HepG2 (cell line): ENCODE measurements at regions not wholly inside any gene's neighbourhood (a gene's known extent, or its start where the extent isn't known, plus 50 kb on each side); places are given as distances from the start of the nearest gene placed in this dataset.

Experiments used
- ATAC-seq: fragments of 200-7000 bp; cut with Tn5 transposase; 3 replicates; pipeline ENCODE4 v1.9.1; 2020; ENCODE audit warnings: mild to moderate bottlenecking, moderate library complexity
- BruUV-seq: library from RNA; stranded (reverse); fragments of 400-500 nt; replicated peaks from 2 replicates; lab custom pipeline; 2021; lab: Mats Ljungman, UMichigan
- CTCF ChIA-PET: fragments of 300-600 bp; formaldehyde crosslinking; extraction: SDS; loops from one replicate; lab custom pipeline; 2021; ENCODE audit warnings: low total read pairs, inconsistent platforms, low intra/inter-chr PET ratio; lab: Yijun Ruan, JAX
- POLR2A ChIA-PET: fragments of 350-600 bp; sonication (Branson Sonifier 250); formaldehyde crosslinking; loops from one replicate; lab custom pipeline; 2020; ENCODE audit warnings: antibody characterized with exemption, inconsistent platforms; lab: Yijun Ruan, JAX
- DNase-seq: peaks from one replicate; pipeline ENCODE4 v3.0.0-alpha.2; 2015; ENCODE audit warnings: low spot score
- FAIRE-seq: peaks from 3 replicates; lab custom pipeline; 2011; peaks lifted over from hg19 to GRCh38; lab: Jason Lieb, UNC
- H2AFZ ChIP-seq: one replicate; pipeline ENCODE4 v1.6.1; 2011; ENCODE audit warnings: low read length, inconsistent platforms
- H3K27ac ChIP-seq: fragments of 300-600 bp; 3 replicates; pipeline ENCODE4 v1.8.0; 2011; ENCODE audit warnings: mixed run types, mild to moderate bottlenecking, mixed read lengths, low read length, inconsistent platforms; ENCODE audit not compliant: insufficient read depth; ENCODE audit errors: extremely low read length
- H3K27me3 ChIP-seq, 2 experiments: fragments of 200-600 bp in 1 of 2; 2 replicates in 1 of 2; 3 replicates in 1 of 2; pipeline versions ENCODE4 v1.6.0 to v1.8.0; 2011; ENCODE audit warnings: low read length in 2 of 2, mild to moderate bottlenecking in 2 of 2, moderate library complexity in 2 of 2, inconsistent platforms in 1 of 2; ENCODE audit not compliant: insufficient read depth in 2 of 2, control insufficient read depth in 1 of 2
- H3K36me3 ChIP-seq, 2 experiments: fragments of 200-600 bp in 1 of 2; replicated peaks in 1 of 2; 2 replicates in 1 of 2; 3 replicates in 1 of 2; pipeline versions ENCODE4 v1.5.1 to v1.8.0; 2011; ENCODE audit warnings: low read length in 2 of 2, inconsistent platforms in 1 of 2; ENCODE audit not compliant: insufficient read depth in 2 of 2, control insufficient read depth in 1 of 2
- H3K4me1 ChIP-seq: 2 replicates; pipeline ENCODE4 v1.5.1; 2012; ENCODE audit warnings: low read length, inconsistent platforms; ENCODE audit not compliant: insufficient read depth
- H3K4me2 ChIP-seq: 2 replicates; pipeline ENCODE4 v1.6.0; 2011; ENCODE audit warnings: low read depth, low read length, inconsistent platforms
- H3K4me3 ChIP-seq, 3 experiments: fragments of 200-600 bp in 1 of 3; sonication (generic), shearing (Covaris generic) in 1 of 3; replicated peaks in 1 of 3; 2 replicates each; pipeline ENCODE4 v1.5.1; 2011 to 2016; ENCODE audit warnings: low read length in 3 of 3, inconsistent platforms in 2 of 3, low read depth in 2 of 3, mild to moderate bottlenecking in 2 of 3, control low read depth in 1 of 3, mixed read lengths in 1 of 3; ENCODE audit not compliant: insufficient read depth in 1 of 3
- H3K79me2 ChIP-seq: one replicate; pipeline ENCODE4 v1.6.1; 2011; ENCODE audit warnings: low read length, inconsistent platforms; ENCODE audit not compliant: insufficient read depth
- H3K9ac ChIP-seq: 2 replicates; pipeline ENCODE4 v1.6.0; 2011; ENCODE audit warnings: mild to moderate bottlenecking, low read depth, low read length, inconsistent platforms; ENCODE audit not compliant: insufficient read depth
- H3K9me3 ChIP-seq: 2 replicates; pipeline ENCODE4 v1.5.1; 2012; ENCODE audit warnings: mild to moderate bottlenecking, low read length
- H4K20me1 ChIP-seq: 2 replicates; pipeline ENCODE4 v1.6.0; 2011; ENCODE audit warnings: inconsistent platforms, mild to moderate bottlenecking, low read length, moderate library complexity; ENCODE audit not compliant: insufficient read depth
- AKAP8 ChIP-seq: sonication (generic); formaldehyde crosslinking; IDR thresholded peaks from 2 replicates; pipeline ENCODE4 v1.5.1; 2020; ENCODE audit warnings: mild to moderate bottlenecking, missing genetic modification reagents
- HMGA1 ChIP-seq: sonication (generic); formaldehyde crosslinking; conservative IDR thresholded peaks from 2 replicates; pipeline ENCODE4 v1.4.0; 2020; ENCODE audit warnings: missing genetic modification reagents
- HNF4G ChIP-seq, 2 experiments: sonication (generic) in 1 of 2; formaldehyde crosslinking in 1 of 2; IDR thresholded peaks; 2 replicates each; pipeline versions ENCODE4 v1.4.0 to v1.6.1; 2011 to 2020; ENCODE audit warnings: borderline replicate concordance in 2 of 2, low read depth in 2 of 2, mild to moderate bottlenecking in 2 of 2, low read length in 1 of 2, missing genetic modification reagents in 1 of 2, moderate library complexity in 1 of 2
- JDP2 ChIP-seq: sonication (generic); formaldehyde crosslinking; IDR thresholded peaks from 2 replicates; pipeline ENCODE4 v1.8.1; 2022; ENCODE audit warnings: missing genetic modification reagents, borderline replicate concordance
- PITX1 ChIP-seq: sonication (generic); formaldehyde crosslinking; IDR thresholded peaks from 2 replicates; pipeline ENCODE4 v1.5.1; 2020; ENCODE audit warnings: mild to moderate bottlenecking, missing genetic modification reagents
- PRMT3 ChIP-seq: sonication (generic); formaldehyde crosslinking; IDR thresholded peaks from 2 replicates; pipeline ENCODE4 v1.8.1; 2022; ENCODE audit warnings: low read depth, mild to moderate bottlenecking, moderate library complexity, missing genetic modification reagents, borderline replicate concordance
- RXRB ChIP-seq: IDR thresholded peaks from 2 replicates; pipeline ENCODE4 v1.6.1; 2016; ENCODE audit warnings: borderline replicate concordance, missing genetic modification reagents, missing compliant biosample characterization
- SRF ChIP-seq: IDR thresholded peaks from 2 replicates; pipeline ENCODE4 v1.6.1; 2011; ENCODE audit warnings: mild to moderate bottlenecking, low read depth, low read length, moderate library complexity
- TARDBP ChIP-seq: sonication (generic); formaldehyde crosslinking; IDR thresholded peaks from 2 replicates; pipeline ENCODE4 v1.8.0; 2022; ENCODE audit warnings: mild to moderate bottlenecking, missing genetic modification reagents
- ZFAT ChIP-seq: sonication (generic); formaldehyde crosslinking; conservative IDR thresholded peaks from 2 replicates; pipeline ENCODE4 v1.8.1; 2023; ENCODE audit warnings: missing genetic modification reagents, inconsistent platforms
- ZNF326 ChIP-seq: sonication (generic); formaldehyde crosslinking; IDR thresholded peaks from 2 replicates; pipeline ENCODE4 v1.4.0; 2020; ENCODE audit warnings: missing genetic modification reagents, borderline replicate concordance
- ZNF564 ChIP-seq: sonication (generic); formaldehyde crosslinking; IDR thresholded peaks from 2 replicates; pipeline ENCODE4 v1.8.1; 2023; ENCODE audit warnings: mild to moderate bottlenecking, missing genetic modification reagents
- WGBS: methylation state at CpG from one replicate; pipeline ENCODE4 v1.1.6; 2017; ENCODE audit warnings: low lambda C conversion rate; 5-methylcytosine and 5-hydroxymethylcytosine counted together
- in situ Hi-C: cut with HindIII; loops from 2 replicates; pipeline ENCODE4 v1.10.0; 2017; ENCODE audit warnings: low pct_unique_long_range_greater_than_20kb; ENCODE audit not compliant: extremely low pct_ligation_motif_present
- intact Hi-C: fragments of 100-400 bp; cut with micrococcal nuclease; formaldehyde crosslinking; loops from one replicate; pipeline ENCODE4 v1.10.0; 2022; ENCODE audit not compliant: unreplicated experiment
- TF ChIP-seq, protein P1 (sequence below): sonication (generic); formaldehyde crosslinking; IDR thresholded peaks from 2 replicates; pipeline ENCODE4 v1.4.0; 2020; ENCODE audit warnings: missing genetic modification reagents

- in situ Hi-C loops = no loop called here
- no peak overlapping the region for H3K4me3 ChIP-seq
- BruUV-seq = no TSS peak
- WGBS = 0% methylated on average over 2 of the region's 2 CpGs
- no peak overlapping the region for H3K4me2 ChIP-seq
- H3K79me2 ChIP-seq = no peaks in the 10 kb centered on the region
- ChIA-PET POLR2A (no interaction called here), CTCF (no interaction called here)
- no peak overlapping the region for H3K9ac ChIP-seq
- H3K36me3 ChIP-seq = no peaks in the 10 kb centered on the region
- no peak overlapping the region for H2AFZ ChIP-seq
- TF ChIP-seq ZNF564 (CRISPR knock-in tag) (no peak), HMGA1 (no peak), PRMT3 (CRISPR knock-in tag) (no peak), JDP2 (CRISPR knock-in tag) (no peak), TARDBP (CRISPR knock-in tag) (no peak), HNF4G (IDR thresholded peaks at IDR 0.05; ENCODE audit: borderline replicate concordance, low read depth, low read length) (no peak), HNF4G (CRISPR knock-in tag; IDR thresholded peaks at IDR 0.05; ENCODE audit: borderline replicate concordance, low read depth) (no peak), PITX1 (CRISPR knock-in tag) (no peak), SRF (no peak), RXRB (no peak), ZFAT (CRISPR knock-in tag) (no peak), AKAP8 (no peak), ZNF326 (no peak)
- TF ChIP-seq, protein P1, sequence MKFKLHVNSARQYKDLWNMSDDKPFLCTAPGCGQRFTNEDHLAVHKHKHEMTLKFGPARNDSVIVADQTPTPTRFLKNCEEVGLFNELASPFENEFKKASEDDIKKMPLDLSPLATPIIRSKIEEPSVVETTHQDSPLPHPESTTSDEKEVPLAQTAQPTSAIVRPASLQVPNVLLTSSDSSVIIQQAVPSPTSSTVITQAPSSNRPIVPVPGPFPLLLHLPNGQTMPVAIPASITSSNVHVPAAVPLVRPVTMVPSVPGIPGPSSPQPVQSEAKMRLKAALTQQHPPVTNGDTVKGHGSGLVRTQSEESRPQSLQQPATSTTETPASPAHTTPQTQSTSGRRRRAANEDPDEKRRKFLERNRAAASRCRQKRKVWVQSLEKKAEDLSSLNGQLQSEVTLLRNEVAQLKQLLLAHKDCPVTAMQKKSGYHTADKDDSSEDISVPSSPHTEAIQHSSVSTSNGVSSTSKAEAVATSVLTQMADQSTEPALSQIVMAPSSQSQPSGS (CRISPR knock-in tag) = no peak
- no peak for DNase-seq
- ATAC-seq = no peak
- FAIRE-seq = no peak
- no peak overlapping the region for H3K27ac ChIP-seq
- no peaks in the 10 kb centered on the region for H4K20me1 ChIP-seq
- H3K27me3 ChIP-seq = no peaks in the 10 kb centered on the region
- no peaks in the 10 kb centered on the region for H3K9me3 ChIP-seq
- no peaks in the 10 kb centered on the region for H3K4me1 ChIP-seq
- intact Hi-C loops = no loop called here
Measured at GRCh38 chr3:69554576-69554975, 168.7 kb upstream of the FRMD4B start.
